B cell (primary cell): ENCODE measurements at regions not wholly inside any gene's neighbourhood (a gene's known extent, or its start where the extent isn't known, plus 50 kb on each side); places are given as distances from the start of the nearest gene placed in this dataset.

Source experiments
- ATAC-seq: fragments of 200-7000 bp; cut with Tn5 transposase; one replicate; pipeline ENCODE4 v1.10.0; 2021; ENCODE audit warnings: low read depth, mild to moderate bottlenecking, moderate number of reproducible peaks, moderate library complexity
- CTCF ChIA-PET: fragments of 350-600 bp; sonication (Branson Sonifier 250); formaldehyde crosslinking; loops from one replicate; lab custom pipeline; 2021; ENCODE audit warnings: antibody characterized with exemption, inconsistent platforms; lab: Charles Lee
- POLR2A ChIA-PET: fragments of 350-600 bp; sonication (Branson Sonifier 250); formaldehyde crosslinking; loops from one replicate; lab custom pipeline; 2021; ENCODE audit warnings: antibody characterized with exemption; lab: Charles Lee
- DNase-seq: peaks from one replicate; pipeline ENCODE4 v3.0.0; 2013
- H2AFZ ChIP-seq: 2 replicates; pipeline ENCODE4 v1.6.1; 2012; ENCODE audit warnings: mild to moderate bottlenecking, low read depth, low read length; ENCODE audit not compliant: insufficient read depth, poor library complexity, severe bottlenecking
- H3K27ac ChIP-seq, 2 donors: 1 replicate in 1 of 2; 2 replicates in 1 of 2; pipeline ENCODE4 v1.5.1; 2012 to 2013; ENCODE audit warnings: low read length in 2 of 2, mild to moderate bottlenecking in 2 of 2, moderate library complexity in 1 of 2
- H3K27me3 ChIP-seq, 4 experiments: fragments of 200-600 bp in 1 of 4; sonication (generic) in 1 of 4; replicated peaks in 1 of 4; 1 replicate in 2 of 4; 2 replicates in 2 of 4; pipeline versions ENCODE4 v1.6.1 to v1.7.0; 2013 to 2016; ENCODE audit warnings: low read length in 3 of 4, mild to moderate bottlenecking in 2 of 4, mixed read lengths in 1 of 4, moderate library complexity in 1 of 4; ENCODE audit not compliant: insufficient read depth in 4 of 4, control insufficient read depth in 3 of 4; ENCODE audit errors: control extremely low read depth in 1 of 4
- H3K36me3 ChIP-seq, 2 experiments: replicated peaks in 1 of 2; 1 replicate in 1 of 2; 2 replicates in 1 of 2; pipeline versions ENCODE4 v1.6.1 to v1.7.1; 2013; ENCODE audit warnings: low read length in 1 of 2; ENCODE audit not compliant: insufficient read depth in 2 of 2, control insufficient read depth in 1 of 2; ENCODE audit errors: control extremely low read depth in 1 of 2, extremely low read depth in 1 of 2
- H3K4me1 ChIP-seq, 2 donors: fragments of 200-600 bp in 1 of 2; sonication (generic) in 1 of 2; 1 replicate in 1 of 2; 2 replicates in 1 of 2; pipeline versions ENCODE4 v1.5.1 to v1.6.1; 2013 to 2017; ENCODE audit warnings: low read length in 2 of 2; ENCODE audit not compliant: control insufficient read depth in 2 of 2, insufficient read depth in 2 of 2
- H3K4me2 ChIP-seq: replicated peaks from 2 replicates; pipeline ENCODE3; 2012; ENCODE audit warnings: mild to moderate bottlenecking, low read depth, low read length; ENCODE audit not compliant: poor library complexity, severe bottlenecking
- H3K4me3 ChIP-seq, 5 experiments: fragments of 200-600 bp in 1 of 5; sonication (generic) in 1 of 5; 1 replicate in 3 of 5; 2 replicates in 2 of 5; pipeline versions ENCODE4 v1.5.1 to v1.7.0; 2011 to 2016; ENCODE audit warnings: low read length in 4 of 5, mild to moderate bottlenecking in 4 of 5, low read depth in 2 of 5, control low read depth in 1 of 5, moderate library complexity in 1 of 5; ENCODE audit not compliant: insufficient read depth in 1 of 5; ENCODE audit errors: control extremely low read depth in 1 of 5, extremely low read depth in 1 of 5
- H3K79me2 ChIP-seq: fragments of 200-600 bp; sonication (generic); one replicate; pipeline ENCODE4 v1.6.0; 2016; ENCODE audit warnings: low read length; ENCODE audit not compliant: control insufficient read depth, insufficient read depth
- H3K9ac ChIP-seq: fragments of 200-600 bp; sonication (generic); 2 replicates; pipeline ENCODE4 v1.6.1; 2017; ENCODE audit warnings: mild to moderate bottlenecking, low read length, moderate library complexity
- H3K9me3 ChIP-seq, 3 donors: one replicate each; pipeline versions ENCODE4 v1.6.1 to v1.7.1; 2013; ENCODE audit warnings: low read length in 2 of 3; ENCODE audit not compliant: control insufficient read depth in 2 of 3, insufficient read depth in 1 of 3; ENCODE audit errors: control extremely low read depth in 1 of 3
- H4K20me1 ChIP-seq: 2 replicates; pipeline ENCODE4 v1.6.0; 2012; ENCODE audit warnings: mild to moderate bottlenecking, low read length; ENCODE audit not compliant: insufficient read depth, control insufficient read depth, poor library complexity, severe bottlenecking
- H3K27ac Mint-ChIP-seq: one replicate; pipeline ENCODE4 v1.8.0; 2021; ENCODE audit warnings: mixed read lengths
- H3K27me3 Mint-ChIP-seq: one replicate; pipeline ENCODE4 v1.8.0; 2021; ENCODE audit warnings: mixed read lengths
- H3K4me1 Mint-ChIP-seq: one replicate; pipeline ENCODE4 v1.8.0; 2021; ENCODE audit warnings: mixed read lengths
- H3K4me3 Mint-ChIP-seq: one replicate; pipeline ENCODE4 v1.8.0; 2021; ENCODE audit warnings: mixed read lengths
- H3K9me3 Mint-ChIP-seq: one replicate; pipeline ENCODE4 v1.8.0; 2022; ENCODE audit warnings: mixed read lengths; ENCODE audit not compliant: insufficient read depth
- CTCF ChIP-seq: fragments of 200-600 bp; IDR thresholded peaks from one replicate; pipeline ENCODE4 v1.8.0; 2022; ENCODE audit warnings: antibody characterized with exemption, mild to moderate bottlenecking
- EZH2 ChIP-seq: IDR thresholded peaks from 2 replicates; pipeline ENCODE4 v1.6.1; 2012; ENCODE audit warnings: borderline replicate concordance, low read depth, mild to moderate bottlenecking, moderate library complexity, low read length; ENCODE audit not compliant: insufficient read depth, poor library complexity, severe bottlenecking
- WGBS: methylation state at CpG from one replicate; pipeline ENCODE4 v1.1.5; 2013; ENCODE audit warnings: missing lambda C conversion rate; ENCODE audit not compliant: insufficient coverage; 5-methylcytosine and 5-hydroxymethylcytosine counted together
- intact Hi-C: fragments of 100-400 bp; cut with micrococcal nuclease; formaldehyde crosslinking; loops from one replicate; pipeline ENCODE4 v1.10.0; 2022

GRCh38 chr4:34193451-34194154, 2050.7 kb downstream of the ARAP2 start:
- Mint-ChIP-seq H3K4me1 (no peaks in the 10 kb centered on the region), H3K9me3 (peaks cover 3% of the 10 kb centered on the region), H3K27me3 (no peaks in the 10 kb centered on the region), H3K4me3 (no peak overlapping the region), H3K27ac (no peak overlapping the region)
- no peak overlapping the region for H2AFZ ChIP-seq
- H4K20me1 ChIP-seq, result no peaks in the 10 kb centered on the region
- ATAC-seq (no peak), DNase-seq (no peak)
- TF ChIP-seq EZH2 (no peak), CTCF (no peak)
- H3K4me2 ChIP-seq, result no peak overlapping the region
- no peaks in the 10 kb centered on the region for H3K79me2 ChIP-seq
- no peak overlapping the region for H3K9ac ChIP-seq
- ChIA-PET CTCF (no interaction called here), POLR2A (no interaction called here)
- H3K27ac ChIP-seq, result no peak overlapping the region
- H3K4me3 ChIP-seq, result no peak overlapping the region
- 80% methylated on average over 1 of the region's 5 CpGs for WGBS
- H3K9me3 ChIP-seq, result peaks cover 0 to 7% (median 0%) of the 10 kb centered on the region in 3 donors
- intact Hi-C loops, result no loop called here
- no peaks in the 10 kb centered on the region for H3K27me3 ChIP-seq
- H3K36me3 ChIP-seq, result no peaks in the 10 kb centered on the region
- no peaks in the 10 kb centered on the region for H3K4me1 ChIP-seq

GRCh38 chr4:34194585-34194984, 2049.7 kb downstream of the ARAP2 start:
- DNase-seq (no peak), ATAC-seq (no peak)
- intact Hi-C loops, result no loop called here
- Histone ChIP-seq H2AFZ (no peak overlapping the region), H4K20me1 (no peaks in the 10 kb centered on the region), H3K36me3 (no peaks in the 10 kb centered on the region), H3K9me3 (peaks cover 0 to 7% (median 0%) of the 10 kb centered on the region in 3 donors), H3K27me3 (no peaks in the 10 kb centered on the region), H3K4me3 (no peak overlapping the region), H3K4me1 (no peaks in the 10 kb centered on the region), H3K4me2 (no peak overlapping the region), H3K79me2 (no peaks in the 10 kb centered on the region), H3K9ac (no peak overlapping the region), H3K27ac (no peak overlapping the region)
- Mint-ChIP-seq H3K4me3 (no peak overlapping the region), H3K9me3 (no peaks in the 10 kb centered on the region), H3K27ac (no peak overlapping the region), H3K4me1 (no peaks in the 10 kb centered on the region), H3K27me3 (no peaks in the 10 kb centered on the region)
- no peak for TF ChIP-seq EZH2
- no peak for TF ChIP-seq CTCF
- POLR2A ChIA-PET, result no interaction called here
- CTCF ChIA-PET, result no interaction called here
- no CpG with 5 or more reads among the region's 2 CpGs for WGBS
